ENCODE measurements at regions not wholly inside any gene's neighbourhood (a gene's known extent, or its start where the extent isn't known, plus 50 kb on each side); places are given as distances from the start of the nearest gene placed in this dataset.
"Not testable (repeated sequence)": the region's sequence is repeated elsewhere in the genome, so short reads cannot be mapped to it uniquely, and the experiment has no call there.

- TF ChIP-seq, protein P1, sequence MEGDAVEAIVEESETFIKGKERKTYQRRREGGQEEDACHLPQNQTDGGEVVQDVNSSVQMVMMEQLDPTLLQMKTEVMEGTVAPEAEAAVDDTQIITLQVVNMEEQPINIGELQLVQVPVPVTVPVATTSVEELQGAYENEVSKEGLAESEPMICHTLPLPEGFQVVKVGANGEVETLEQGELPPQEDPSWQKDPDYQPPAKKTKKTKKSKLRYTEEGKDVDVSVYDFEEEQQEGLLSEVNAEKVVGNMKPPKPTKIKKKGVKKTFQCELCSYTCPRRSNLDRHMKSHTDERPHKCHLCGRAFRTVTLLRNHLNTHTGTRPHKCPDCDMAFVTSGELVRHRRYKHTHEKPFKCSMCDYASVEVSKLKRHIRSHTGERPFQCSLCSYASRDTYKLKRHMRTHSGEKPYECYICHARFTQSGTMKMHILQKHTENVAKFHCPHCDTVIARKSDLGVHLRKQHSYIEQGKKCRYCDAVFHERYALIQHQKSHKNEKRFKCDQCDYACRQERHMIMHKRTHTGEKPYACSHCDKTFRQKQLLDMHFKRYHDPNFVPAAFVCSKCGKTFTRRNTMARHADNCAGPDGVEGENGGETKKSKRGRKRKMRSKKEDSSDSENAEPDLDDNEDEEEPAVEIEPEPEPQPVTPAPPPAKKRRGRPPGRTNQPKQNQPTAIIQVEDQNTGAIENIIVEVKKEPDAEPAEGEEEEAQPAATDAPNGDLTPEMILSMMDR (optimal IDR thresholded peaks at IDR 0.05 in 1 of 3, IDR thresholded peaks at IDR 0.05 in 1 of 3, conservative IDR thresholded peaks at IDR 0.05 in 1 of 3; ENCODE audit: extremely low read depth in 1 of 3, insufficient read depth in 2 of 3, low read length in 3 of 3), result not testable (repeated sequence)
- TF ChIP-seq EZH2 (IDR thresholded peaks at IDR 0.05; ENCODE audit: low read length), result not testable (repeated sequence)
These were observed 1386.9 kb upstream of the PCDH10 start for GRCh38 chr4:131762234-131762633.
